AG09309 (cell line): ENCODE measurements at regions not wholly inside any gene's neighbourhood (a gene's known extent, or its start where the extent isn't known, plus 50 kb on each side); places are given as distances from the start of the nearest gene placed in this dataset.

Experiments used
- DNase-seq: peaks from one replicate; pipeline ENCODE4 v3.0.0-alpha.2; 2010; ENCODE audit warnings: low read depth
- H3K4me3 ChIP-seq: 2 replicates; pipeline ENCODE4 v1.5.1; 2011; ENCODE audit warnings: mild to moderate bottlenecking, low read depth, low read length, moderate library complexity; ENCODE audit not compliant: control insufficient read depth
- TF ChIP-seq, protein P1 (sequence below): IDR thresholded peaks from 2 replicates; pipeline ENCODE4 v1.5.1; 2011; ENCODE audit warnings: mild to moderate bottlenecking, low read depth, low read length, inconsistent platforms; ENCODE audit not compliant: insufficient read depth, control insufficient read depth; ENCODE audit errors: missing control alignments

GRCh38 chr3:13238687-13239466, 165.6 kb upstream of the IQSEC1 start:
- H3K4me3 ChIP-seq, result no peak overlapping the region
- TF ChIP-seq, protein P1, sequence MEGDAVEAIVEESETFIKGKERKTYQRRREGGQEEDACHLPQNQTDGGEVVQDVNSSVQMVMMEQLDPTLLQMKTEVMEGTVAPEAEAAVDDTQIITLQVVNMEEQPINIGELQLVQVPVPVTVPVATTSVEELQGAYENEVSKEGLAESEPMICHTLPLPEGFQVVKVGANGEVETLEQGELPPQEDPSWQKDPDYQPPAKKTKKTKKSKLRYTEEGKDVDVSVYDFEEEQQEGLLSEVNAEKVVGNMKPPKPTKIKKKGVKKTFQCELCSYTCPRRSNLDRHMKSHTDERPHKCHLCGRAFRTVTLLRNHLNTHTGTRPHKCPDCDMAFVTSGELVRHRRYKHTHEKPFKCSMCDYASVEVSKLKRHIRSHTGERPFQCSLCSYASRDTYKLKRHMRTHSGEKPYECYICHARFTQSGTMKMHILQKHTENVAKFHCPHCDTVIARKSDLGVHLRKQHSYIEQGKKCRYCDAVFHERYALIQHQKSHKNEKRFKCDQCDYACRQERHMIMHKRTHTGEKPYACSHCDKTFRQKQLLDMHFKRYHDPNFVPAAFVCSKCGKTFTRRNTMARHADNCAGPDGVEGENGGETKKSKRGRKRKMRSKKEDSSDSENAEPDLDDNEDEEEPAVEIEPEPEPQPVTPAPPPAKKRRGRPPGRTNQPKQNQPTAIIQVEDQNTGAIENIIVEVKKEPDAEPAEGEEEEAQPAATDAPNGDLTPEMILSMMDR, result no peak
- DNase-seq, result no peak

DNA sequence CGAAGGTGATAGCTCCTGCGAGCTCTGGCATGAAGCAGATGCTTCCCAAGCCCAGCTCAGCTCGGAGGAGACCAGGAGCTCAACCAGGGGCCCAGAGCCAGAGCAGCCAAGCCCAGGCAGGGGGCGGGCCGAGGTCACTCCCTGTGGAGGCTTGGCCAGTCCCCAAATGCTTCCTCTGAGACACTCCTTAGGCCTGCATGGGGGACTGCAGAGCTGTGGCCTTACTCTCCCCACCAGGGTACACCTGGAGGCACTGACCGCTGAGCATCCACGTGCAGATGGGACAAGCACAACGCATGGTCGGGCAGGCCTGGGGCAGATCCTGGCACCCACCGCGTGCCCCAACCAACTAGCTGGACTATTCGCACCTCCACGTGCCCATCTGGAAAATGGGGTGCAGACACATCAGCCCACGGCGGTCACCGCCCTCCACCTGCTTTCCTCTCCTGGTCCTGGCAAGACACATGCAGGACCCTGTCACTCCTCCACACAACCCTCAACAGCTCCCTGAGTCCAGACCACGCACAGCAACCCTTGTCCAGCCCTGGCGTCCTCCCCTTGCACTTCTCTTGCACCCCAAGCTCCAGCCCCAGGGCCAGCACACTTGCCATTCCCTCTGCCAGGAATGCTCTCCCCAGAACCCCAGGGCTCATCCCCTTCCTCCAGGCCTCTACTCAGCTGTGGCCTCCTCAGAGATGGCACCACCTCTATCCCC, 164.7 kb upstream of the IQSEC1 start:
- TF ChIP-seq, protein P1, result no peak
- no peak for DNase-seq
- no peak overlapping the region for H3K4me3 ChIP-seq

DNA sequence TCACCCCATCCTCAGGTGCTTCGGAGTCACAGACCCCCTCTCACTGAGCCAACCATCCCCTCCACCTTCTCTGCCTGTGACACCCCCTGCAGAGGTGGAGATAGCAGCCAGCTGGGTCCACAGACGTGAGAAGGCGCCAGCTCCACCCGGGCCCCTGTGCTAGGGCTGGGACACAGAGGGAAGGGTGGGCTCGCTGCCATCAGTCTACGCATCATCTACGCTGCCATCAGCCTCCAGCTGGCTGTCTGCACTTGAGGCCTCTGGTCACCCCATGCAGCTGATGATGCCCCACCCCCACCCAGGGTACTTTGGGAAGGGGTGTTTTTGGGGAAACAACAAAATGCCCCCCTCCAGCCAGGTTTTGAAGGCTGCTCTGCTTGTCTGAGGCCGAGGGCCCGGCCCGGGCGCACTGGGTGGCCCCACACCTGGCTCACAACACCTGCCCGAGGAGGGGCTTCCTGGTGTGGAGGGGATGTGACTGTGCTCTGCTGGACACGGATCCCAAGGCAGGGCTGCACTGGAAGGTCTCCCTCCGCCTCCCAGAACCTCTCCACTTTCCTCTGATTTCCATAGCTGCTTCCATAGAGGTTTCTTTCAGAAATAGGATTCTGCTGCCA, 163.4 kb upstream of the IQSEC1 start:
- TF ChIP-seq, protein P1, result no peak
- H3K4me3 ChIP-seq, result no peak overlapping the region
- no peak for DNase-seq

GRCh38 chr3:13235897-13236296, 162.7 kb upstream of the IQSEC1 start:
- no peak for DNase-seq
- no peak overlapping the region for H3K4me3 ChIP-seq
- TF ChIP-seq, protein P1, result no peak

- TF ChIP-seq, protein P1, result no peak
- no peak for DNase-seq
- H3K4me3 ChIP-seq, result no peak overlapping the region
These were observed 161.8 kb upstream of the IQSEC1 start for GRCh38 chr3:13235079-13235478.

GRCh38 chr3:13234666-13235065, 161.4 kb upstream of the IQSEC1 start:
- TF ChIP-seq, protein P1, result no peak
- no peak overlapping the region for H3K4me3 ChIP-seq
- DNase-seq, result no peak
